ENCODE measurements at regions not wholly inside any gene's neighbourhood (a gene's known extent, or its start where the extent isn't known, plus 50 kb on each side); places are given as distances from the start of the nearest gene placed in this dataset.

GRCh38 chr2:198587240-198587639 lies 782.8 kb downstream of the PLCL1 start:
- Histone ChIP-seq H2AFZ (ENCODE audit: low read length) (no peak overlapping the region), H3K9me2 (replicated peaks; ENCODE audit: insufficient read depth, low read length) (no peaks in the 10 kb centered on the region), H3K27me3 (replicated peaks; ENCODE audit: insufficient read depth, low read length) (no peaks in the 10 kb centered on the region), H4K20me1 (ENCODE audit: insufficient read depth, low read length) (no peaks in the 10 kb centered on the region), H3K4me3 (ENCODE audit: low read length) (no peak overlapping the region), H3K9ac (ENCODE audit: low read length) (no peak overlapping the region), H3F3A (ENCODE audit: insufficient read depth, low read length) (no peaks in the 10 kb centered on the region), H3K36me3 (replicated peaks; ENCODE audit: insufficient read depth, low read length) (no peaks in the 10 kb centered on the region), H3K79me2 (ENCODE audit: low read length) (no peaks in the 10 kb centered on the region), H3K27ac (ENCODE audit: low read length) (no peak overlapping the region), H3K4me2 (ENCODE audit: low read depth, low read length) (no peak overlapping the region), H3K9me3 (replicated peaks; ENCODE audit: insufficient read depth, low read length) (no peaks in the 10 kb centered on the region), H3K4me1 (ENCODE audit: low read length) (no peaks in the 10 kb centered on the region)
- no peak for DNase-seq
- no peak for TF ChIP-seq EZH2 (optimal IDR thresholded peaks at IDR 0.05; ENCODE audit: low read depth, low read length)
- no peak for TF ChIP-seq EZH2phosphoT487 (IDR thresholded peaks at IDR 0.05; ENCODE audit: low read length)
- no peak for TF ChIP-seq CTCF (IDR thresholded peaks at IDR 0.05; ENCODE audit: low read length)

- Histone ChIP-seq H3K27ac (ENCODE audit: low read length) (no peak overlapping the region), H3K27me3 (replicated peaks; ENCODE audit: insufficient read depth, low read length) (no peaks in the 10 kb centered on the region), H3K79me2 (ENCODE audit: low read length) (no peaks in the 10 kb centered on the region), H3F3A (ENCODE audit: insufficient read depth, low read length) (no peaks in the 10 kb centered on the region), H3K9me2 (replicated peaks; ENCODE audit: insufficient read depth, low read length) (no peaks in the 10 kb centered on the region), H3K9me3 (replicated peaks; ENCODE audit: insufficient read depth, low read length) (no peaks in the 10 kb centered on the region), H3K4me3 (ENCODE audit: low read length) (no peak overlapping the region), H3K9ac (ENCODE audit: low read length) (no peak overlapping the region), H3K4me1 (ENCODE audit: low read length) (no peaks in the 10 kb centered on the region), H3K4me2 (ENCODE audit: low read depth, low read length) (no peak overlapping the region), H2AFZ (ENCODE audit: low read length) (no peak overlapping the region), H3K36me3 (replicated peaks; ENCODE audit: insufficient read depth, low read length) (no peaks in the 10 kb centered on the region), H4K20me1 (ENCODE audit: insufficient read depth, low read length) (no peaks in the 10 kb centered on the region)
- TF ChIP-seq EZH2 (optimal IDR thresholded peaks at IDR 0.05; ENCODE audit: low read depth, low read length) (no peak), EZH2phosphoT487 (IDR thresholded peaks at IDR 0.05; ENCODE audit: low read length) (no peak), CTCF (IDR thresholded peaks at IDR 0.05; ENCODE audit: low read length) (no peak)
- DNase-seq, result no peak
These were observed 767.0 kb downstream of the PLCL1 start for GRCh38 chr2:198571393-198571792.

GRCh38 chr2:198558176-198558575 lies 753.8 kb downstream of the PLCL1 start:
- Histone ChIP-seq H3K27me3 (replicated peaks; ENCODE audit: insufficient read depth, low read length) (no peaks in the 10 kb centered on the region), H3K9me2 (replicated peaks; ENCODE audit: insufficient read depth, low read length) (no peaks in the 10 kb centered on the region), H3K79me2 (ENCODE audit: low read length) (no peaks in the 10 kb centered on the region), H3K36me3 (replicated peaks; ENCODE audit: insufficient read depth, low read length) (no peaks in the 10 kb centered on the region), H3K27ac (ENCODE audit: low read length) (no peak overlapping the region), H4K20me1 (ENCODE audit: insufficient read depth, low read length) (no peaks in the 10 kb centered on the region), H2AFZ (ENCODE audit: low read length) (no peak overlapping the region), H3K4me3 (ENCODE audit: low read length) (no peak overlapping the region), H3K9me3 (replicated peaks; ENCODE audit: insufficient read depth, low read length) (no peaks in the 10 kb centered on the region), H3K4me1 (ENCODE audit: low read length) (no peaks in the 10 kb centered on the region), H3K9ac (ENCODE audit: low read length) (no peak overlapping the region), H3F3A (ENCODE audit: insufficient read depth, low read length) (no peaks in the 10 kb centered on the region), H3K4me2 (ENCODE audit: low read depth, low read length) (no peak overlapping the region)
- DNase-seq, result no peak
- TF ChIP-seq EZH2 (optimal IDR thresholded peaks at IDR 0.05; ENCODE audit: low read depth, low read length), result no peak
- TF ChIP-seq EZH2phosphoT487 (IDR thresholded peaks at IDR 0.05; ENCODE audit: low read length), result no peak
- TF ChIP-seq CTCF (IDR thresholded peaks at IDR 0.05; ENCODE audit: low read length), result no peak
